MCF 10A (cell line): ENCODE measurements at regions not wholly inside any gene's neighbourhood (a gene's known extent, or its start where the extent isn't known, plus 50 kb on each side); places are given as distances from the start of the nearest gene placed in this dataset.

ENCODE experiments used
- BruUV-seq: library from RNA; stranded (reverse); fragments of 400-500 nt; replicated peaks from 2 replicates; lab custom pipeline; 2021; lab: Mats Ljungman, UMichigan
- CTCF ChIA-PET: fragments of 300-600 bp; sonication (Branson Sonifier 250); formaldehyde crosslinking; extraction: SDS; loops from one replicate; lab custom pipeline; 2021; ENCODE audit warnings: antibody characterized with exemption, inconsistent platforms; lab: Yijun Ruan, JAX
- POLR2A ChIA-PET: fragments of 300-600, 350-650 bp; sonication (Branson Sonifier 250); formaldehyde crosslinking; extraction: SDS; loops from one replicate; lab custom pipeline; 2020; ENCODE audit warnings: antibody characterized with exemption, inconsistent platforms; lab: Yijun Ruan, JAX
- DNase-seq: peaks from one replicate; pipeline ENCODE4 v3.0.0-alpha.2; 2018; ENCODE audit not compliant: unreplicated experiment
- H3K27ac Mint-ChIP-seq: one replicate; pipeline ENCODE4 v1.8.0; 2022; ENCODE audit warnings: mild to moderate bottlenecking, low read depth, mixed read lengths; ENCODE audit not compliant: unreplicated experiment
- H3K27me3 Mint-ChIP-seq: one replicate; pipeline ENCODE4 v1.8.0; 2022; ENCODE audit warnings: mixed read lengths; ENCODE audit not compliant: insufficient read depth, unreplicated experiment
- H3K36me3 Mint-ChIP-seq: one replicate; pipeline ENCODE4 v1.8.0; 2022; ENCODE audit warnings: mild to moderate bottlenecking, moderate library complexity, mixed read lengths; ENCODE audit not compliant: insufficient read depth, unreplicated experiment
- H3K4me1 Mint-ChIP-seq: one replicate; pipeline ENCODE4 v1.8.0; 2022; ENCODE audit warnings: mixed read lengths; ENCODE audit not compliant: insufficient read depth, unreplicated experiment
- H3K4me3 Mint-ChIP-seq: one replicate; pipeline ENCODE4 v1.8.0; 2022; ENCODE audit warnings: mild to moderate bottlenecking, moderate library complexity, mixed read lengths; ENCODE audit not compliant: unreplicated experiment
- H3K9me3 Mint-ChIP-seq: one replicate; pipeline ENCODE4 v1.8.0; 2022; ENCODE audit warnings: mixed read lengths; ENCODE audit not compliant: unreplicated experiment
- CTCF ChIP-seq: fragments of 200-600 bp; IDR thresholded peaks from one replicate; pipeline ENCODE4 v1.8.0; 2022; ENCODE audit warnings: antibody characterized with exemption, mild to moderate bottlenecking; ENCODE audit not compliant: unreplicated experiment
- intact Hi-C: fragments of 100-400 bp; cut with micrococcal nuclease; formaldehyde crosslinking; loops from 2 replicates; pipeline ENCODE4 v1.14.1; 2022

GRCh38 chr5:174398171-174398570 is 326.2 kb upstream of the MSX2 start:
- Mint-ChIP-seq H3K4me3 (no peak overlapping the region), H3K9me3 (no peaks in the 10 kb centered on the region), H3K27ac (no peak overlapping the region), H3K4me1 (no peaks in the 10 kb centered on the region), H3K27me3 (peaks cover 43% of the 10 kb centered on the region), H3K36me3 (no peaks in the 10 kb centered on the region)
- TF ChIP-seq CTCF, result no peak
- CTCF ChIA-PET, result interaction anchor here (0.6 to 1.8 kb wide), 6 partner anchors 15 to 553 kb away, joined by 3 to 5 read pairs (median 4); no protein-coding TSS in a partner anchor
- BruUV-seq, result no TSS peak
- intact Hi-C loops, result no loop called here
- no peak for DNase-seq
- POLR2A ChIA-PET, result interaction anchor here (0.6 to 0.8 kb wide), 2 partner anchors 121 to 205 kb away, joined by 3 to 4 read pairs; no protein-coding TSS in a partner anchor

DNA sequence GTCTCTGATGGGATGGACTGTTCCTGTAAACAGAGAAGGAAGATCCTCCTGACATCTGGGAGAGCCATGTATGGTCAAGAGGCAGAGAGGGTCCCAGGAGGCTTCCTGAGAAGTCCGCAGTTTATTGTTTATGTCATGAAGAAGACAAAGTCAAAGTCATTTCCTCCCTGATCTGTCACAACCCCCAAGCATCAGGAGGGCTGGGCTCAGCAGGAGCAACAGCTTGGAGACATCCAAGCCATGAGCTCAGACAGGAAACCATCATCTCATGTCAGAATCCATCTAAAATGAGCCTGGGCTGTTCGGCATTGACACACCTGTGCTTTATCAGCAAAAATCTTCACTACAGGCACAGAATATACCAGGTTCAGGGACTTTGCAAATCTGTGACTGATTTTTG is 325.0 kb upstream of the MSX2 start:
- POLR2A ChIA-PET, result interaction anchor here (0.7 to 1.2 kb wide), 2 partner anchors 11 to 356 kb away, joined by 3 to 4 read pairs; no protein-coding TSS in a partner anchor
- DNase-seq, result no peak
- Mint-ChIP-seq H3K9me3 (no peaks in the 10 kb centered on the region), H3K27me3 (peaks cover 37% of the 10 kb centered on the region), H3K27ac (no peak overlapping the region), H3K4me1 (no peaks in the 10 kb centered on the region), H3K36me3 (no peaks in the 10 kb centered on the region), H3K4me3 (no peak overlapping the region)
- CTCF ChIA-PET, result interaction anchor here (1.1 to 1.3 kb wide), 3 partner anchors 20 to 552 kb away, joined by 3 to 4 read pairs (median 4); no protein-coding TSS in a partner anchor
- intact Hi-C loops, result no loop called here
- TF ChIP-seq CTCF, result no peak
- no TSS peak for BruUV-seq

GRCh38 chr5:174400461-174400860 is 323.9 kb upstream of the MSX2 start:
- Mint-ChIP-seq H3K4me1 (no peaks in the 10 kb centered on the region), H3K27me3 (peaks cover 46% of the 10 kb centered on the region), H3K9me3 (no peaks in the 10 kb centered on the region), H3K36me3 (no peaks in the 10 kb centered on the region), H3K4me3 (no peak overlapping the region), H3K27ac (no peak overlapping the region)
- no peak for TF ChIP-seq CTCF
- no peak for DNase-seq
- intact Hi-C loops, result no loop called here
- CTCF ChIA-PET, result interaction anchor here (1.0 to 1.4 kb wide), 3 partner anchors 56 to 89 kb away, joined by 3 read pairs; no protein-coding TSS in a partner anchor
- POLR2A ChIA-PET, result interaction anchor here (0.6 to 1.2 kb wide), 3 partner anchors 12 to 405 kb away, joined by 3 read pairs; no protein-coding TSS in a partner anchor
- BruUV-seq, result no TSS peak

DNA sequence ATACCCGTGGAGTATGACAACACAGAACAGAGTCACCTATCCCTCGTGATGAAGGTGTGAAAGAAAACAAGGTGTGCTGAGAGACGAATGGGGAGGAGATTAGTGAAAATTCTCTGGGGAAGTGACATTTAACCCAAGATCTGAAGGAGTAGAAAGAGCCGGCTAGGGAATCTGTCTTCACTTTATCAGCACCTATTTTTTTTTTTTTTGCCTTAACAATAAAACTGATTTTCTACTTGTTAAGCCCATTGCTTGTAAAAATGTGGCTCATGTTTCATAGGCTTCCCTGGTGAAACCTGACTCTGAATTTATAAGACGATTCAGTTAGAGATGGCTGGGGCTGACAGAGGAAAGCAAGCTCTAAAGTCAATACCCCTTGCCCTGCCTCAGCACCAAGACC is 322.6 kb upstream of the MSX2 start:
- H3K4me1 Mint-ChIP-seq, result no peaks in the 10 kb centered on the region
- POLR2A ChIA-PET, result interaction anchor here (0.9 to 1.0 kb wide), 2 partner anchors 9 to 392 kb away, joined by 3 read pairs; no protein-coding TSS in a partner anchor

More for the DNA sequence above, 322.6 kb upstream of the MSX2 start:
- Mint-ChIP-seq H3K4me3 (no peak overlapping the region), H3K36me3 (no peaks in the 10 kb centered on the region), H3K27ac (no peak overlapping the region), H3K9me3 (no peaks in the 10 kb centered on the region), H3K27me3 (peaks cover 57% of the 10 kb centered on the region)
- no peak for TF ChIP-seq CTCF
- intact Hi-C loops, result no loop called here
- CTCF ChIA-PET, result interaction anchor here (0.5 to 2.0 kb wide), 10 partner anchors 8 to 442 kb away, joined by 3 to 9 read pairs (median 3); no protein-coding TSS in a partner anchor
- no TSS peak for BruUV-seq
- no peak for DNase-seq
